ENCODE measurements at regions not wholly inside any gene's neighbourhood (a gene's known extent, or its start where the extent isn't known, plus 50 kb on each side); places are given as distances from the start of the nearest gene placed in this dataset.

GRCh38 chr10:1882180-1882579 lies 144.9 kb upstream of the ADARB2 start:
- no peak for DNase-seq
- Mint-ChIP-seq H3K9me3 (peaks cover 1 to 11% (median 3%) of the 10 kb centered on the region in 7 donors), H3K4me3 (no peak overlapping the region), H3K27me3 (no peaks in the 10 kb centered on the region), H3K36me3 (no peaks in the 10 kb centered on the region), H3K27ac (no peak overlapping the region), H3K4me1 (no peaks in the 10 kb centered on the region)
- Histone ChIP-seq H3K4me3 (ENCODE audit: low read depth, low read length) (no peak overlapping the region), H3K27ac (ENCODE audit: insufficient read depth, low read length, poor library complexity, severe bottlenecking) (no peak overlapping the region), H3K9me3 (ENCODE audit: control insufficient read depth in 2 of 2, low read length in 2 of 2) (no peaks in the 10 kb centered on the region), H3K36me3 (ENCODE audit: control insufficient read depth, insufficient read depth, low read length) (no peaks in the 10 kb centered on the region), H3K27me3 (ENCODE audit: control insufficient read depth, insufficient read depth, low read length) (no peaks in the 10 kb centered on the region), H3K4me1 (ENCODE audit: control insufficient read depth, insufficient read depth, low read length, poor library complexity, severe bottlenecking) (no peaks in the 10 kb centered on the region)
- no peak for ATAC-seq (ENCODE audit: low read depth in 2 of 2)

- Mint-ChIP-seq H3K4me1 (no peaks in the 10 kb centered on the region), H3K4me3 (no peak overlapping the region), H3K9me3 (peaks cover 0 to 7% (median 3%) of the 10 kb centered on the region in 7 donors), H3K36me3 (no peaks in the 10 kb centered on the region), H3K27ac (no peak overlapping the region), H3K27me3 (no peaks in the 10 kb centered on the region)
- Histone ChIP-seq H3K36me3 (ENCODE audit: control insufficient read depth, insufficient read depth, low read length) (no peaks in the 10 kb centered on the region), H3K9me3 (ENCODE audit: control insufficient read depth in 2 of 2, low read length in 2 of 2) (no peaks in the 10 kb centered on the region), H3K27ac (ENCODE audit: insufficient read depth, low read length, poor library complexity, severe bottlenecking) (no peak overlapping the region), H3K4me3 (ENCODE audit: low read depth, low read length) (no peak overlapping the region), H3K4me1 (ENCODE audit: control insufficient read depth, insufficient read depth, low read length, poor library complexity, severe bottlenecking) (no peaks in the 10 kb centered on the region), H3K27me3 (ENCODE audit: control insufficient read depth, insufficient read depth, low read length) (no peaks in the 10 kb centered on the region)
- ATAC-seq (ENCODE audit: low read depth in 2 of 2): no peak
- DNase-seq: no peak
These were observed 144.3 kb upstream of the ADARB2 start for GRCh38 chr10:1881636-1882035.

- Mint-ChIP-seq H3K27me3 (no peaks in the 10 kb centered on the region), H3K36me3 (no peaks in the 10 kb centered on the region), H3K4me3 (no peak overlapping the region), H3K9me3 (peaks cover 0 to 6% (median 1%) of the 10 kb centered on the region in 7 donors), H3K27ac (no peak overlapping the region), H3K4me1 (no peaks in the 10 kb centered on the region)
- no peak overlapping the region for H3K4me3 ChIP-seq (ENCODE audit: low read depth, low read length)
- no peaks in the 10 kb centered on the region for H3K9me3 ChIP-seq (ENCODE audit: control insufficient read depth in 2 of 2, low read length in 2 of 2)
- no peak overlapping the region for H3K27ac ChIP-seq (ENCODE audit: insufficient read depth, low read length, poor library complexity, severe bottlenecking)
- no peak for ATAC-seq (ENCODE audit: low read depth in 2 of 2)
- no peak for DNase-seq
- H3K4me1 ChIP-seq (ENCODE audit: control insufficient read depth, insufficient read depth, low read length, poor library complexity, severe bottlenecking): no peaks in the 10 kb centered on the region
- no peaks in the 10 kb centered on the region for H3K27me3 ChIP-seq (ENCODE audit: control insufficient read depth, insufficient read depth, low read length)
- H3K36me3 ChIP-seq (ENCODE audit: control insufficient read depth, insufficient read depth, low read length): no peaks in the 10 kb centered on the region
These were observed 137.2 kb upstream of the ADARB2 start for GRCh38 chr10:1874533-1874932.

GRCh38 chr10:1873661-1874315 lies 136.5 kb upstream of the ADARB2 start:
- Histone ChIP-seq H3K4me3 (ENCODE audit: low read depth, low read length) (no peak overlapping the region), H3K9me3 (ENCODE audit: control insufficient read depth in 2 of 2, low read length in 2 of 2) (no peaks in the 10 kb centered on the region), H3K4me1 (ENCODE audit: control insufficient read depth, insufficient read depth, low read length, poor library complexity, severe bottlenecking) (no peaks in the 10 kb centered on the region), H3K36me3 (ENCODE audit: control insufficient read depth, insufficient read depth, low read length) (no peaks in the 10 kb centered on the region), H3K27me3 (ENCODE audit: control insufficient read depth, insufficient read depth, low read length) (no peaks in the 10 kb centered on the region), H3K27ac (ENCODE audit: insufficient read depth, low read length, poor library complexity, severe bottlenecking) (no peak overlapping the region)
- Mint-ChIP-seq H3K27ac (peak overlapping the region in 1 of 3 donors; percentile 34), H3K27me3 (no peaks in the 10 kb centered on the region), H3K36me3 (no peaks in the 10 kb centered on the region), H3K4me1 (no peaks in the 10 kb centered on the region), H3K4me3 (no peak overlapping the region), H3K9me3 (peaks cover 0 to 6% (median 1%) of the 10 kb centered on the region in 7 donors)
- no peak for DNase-seq
- no peak for ATAC-seq (ENCODE audit: low read depth in 2 of 2)

GRCh38 chr10:1872151-1872726 lies 134.9 kb upstream of the ADARB2 start:
- no peaks in the 10 kb centered on the region for H3K27me3 Mint-ChIP-seq
- H3K27ac ChIP-seq (ENCODE audit: insufficient read depth, low read length, poor library complexity, severe bottlenecking): no peak overlapping the region
- no peak overlapping the region for H3K4me3 Mint-ChIP-seq
- H3K4me1 ChIP-seq (ENCODE audit: control insufficient read depth, insufficient read depth, low read length, poor library complexity, severe bottlenecking): no peaks in the 10 kb centered on the region
- no peaks in the 10 kb centered on the region for H3K4me1 Mint-ChIP-seq
- no peak overlapping the region for H3K4me3 ChIP-seq (ENCODE audit: low read depth, low read length)
- H3K27ac Mint-ChIP-seq: peak overlapping the region in 2 of 3 donors; percentile 34 to 93
- no peaks in the 10 kb centered on the region for H3K27me3 ChIP-seq (ENCODE audit: control insufficient read depth, insufficient read depth, low read length)
- H3K9me3 Mint-ChIP-seq: peaks cover 0 to 6% (median 1%) of the 10 kb centered on the region in 7 donors
- H3K9me3 ChIP-seq (ENCODE audit: control insufficient read depth in 2 of 2, low read length in 2 of 2): no peaks in the 10 kb centered on the region
- no peaks in the 10 kb centered on the region for H3K36me3 ChIP-seq (ENCODE audit: control insufficient read depth, insufficient read depth, low read length)
- no peaks in the 10 kb centered on the region for H3K36me3 Mint-ChIP-seq
- DNase-seq (no peak), ATAC-seq (ENCODE audit: low read depth in 2 of 2) (no peak)

GRCh38 chr10:1870491-1870890 lies 133.2 kb upstream of the ADARB2 start:
- Histone ChIP-seq H3K9me3 (ENCODE audit: control insufficient read depth in 2 of 2, low read length in 2 of 2) (no peaks in the 10 kb centered on the region), H3K4me3 (ENCODE audit: low read depth, low read length) (no peak overlapping the region), H3K27ac (ENCODE audit: insufficient read depth, low read length, poor library complexity, severe bottlenecking) (no peak overlapping the region), H3K27me3 (ENCODE audit: control insufficient read depth, insufficient read depth, low read length) (no peaks in the 10 kb centered on the region), H3K4me1 (ENCODE audit: control insufficient read depth, insufficient read depth, low read length, poor library complexity, severe bottlenecking) (no peaks in the 10 kb centered on the region), H3K36me3 (ENCODE audit: control insufficient read depth, insufficient read depth, low read length) (no peaks in the 10 kb centered on the region)
- Mint-ChIP-seq H3K4me1 (no peaks in the 10 kb centered on the region), H3K4me3 (no peak overlapping the region), H3K27ac (no peak overlapping the region), H3K27me3 (no peaks in the 10 kb centered on the region), H3K36me3 (no peaks in the 10 kb centered on the region), H3K9me3 (peaks cover 0 to 6% (median under 1%) of the 10 kb centered on the region in 7 donors)
- DNase-seq (no peak), ATAC-seq (ENCODE audit: low read depth in 2 of 2) (no peak)

- Histone ChIP-seq H3K9me3 (ENCODE audit: control insufficient read depth in 2 of 2, low read length in 2 of 2) (no peaks in the 10 kb centered on the region), H3K36me3 (ENCODE audit: control insufficient read depth, insufficient read depth, low read length) (no peaks in the 10 kb centered on the region), H3K4me1 (ENCODE audit: control insufficient read depth, insufficient read depth, low read length, poor library complexity, severe bottlenecking) (no peaks in the 10 kb centered on the region), H3K27me3 (ENCODE audit: control insufficient read depth, insufficient read depth, low read length) (no peaks in the 10 kb centered on the region), H3K4me3 (ENCODE audit: low read depth, low read length) (no peak overlapping the region), H3K27ac (ENCODE audit: insufficient read depth, low read length, poor library complexity, severe bottlenecking) (no peak overlapping the region)
- Mint-ChIP-seq H3K4me3 (no peak overlapping the region), H3K4me1 (no peaks in the 10 kb centered on the region), H3K27ac (no peak overlapping the region), H3K9me3 (peaks cover 0 to 6% (median 4%) of the 10 kb centered on the region in 7 donors), H3K36me3 (no peaks in the 10 kb centered on the region), H3K27me3 (no peaks in the 10 kb centered on the region)
- DNase-seq (no peak), ATAC-seq (ENCODE audit: low read depth in 2 of 2) (no peak)
These were observed 132.5 kb upstream of the ADARB2 start for GRCh38 chr10:1869861-1870260.

GRCh38 chr10:1860351-1860750 lies 123.0 kb upstream of the ADARB2 start:
- no peaks in the 10 kb centered on the region for H3K36me3 Mint-ChIP-seq
- H3K4me3 Mint-ChIP-seq: no peak overlapping the region
- ATAC-seq (ENCODE audit: low read depth in 2 of 2): no peak
- H3K9me3 Mint-ChIP-seq: peaks cover 0 to 9% (median 2%) of the 10 kb centered on the region in 7 donors
- Histone ChIP-seq H3K9me3 (ENCODE audit: control insufficient read depth in 2 of 2, low read length in 2 of 2) (no peaks in the 10 kb centered on the region), H3K4me1 (ENCODE audit: control insufficient read depth, insufficient read depth, low read length, poor library complexity, severe bottlenecking) (no peaks in the 10 kb centered on the region), H3K27me3 (ENCODE audit: control insufficient read depth, insufficient read depth, low read length) (no peaks in the 10 kb centered on the region), H3K36me3 (ENCODE audit: control insufficient read depth, insufficient read depth, low read length) (no peaks in the 10 kb centered on the region), H3K27ac (ENCODE audit: insufficient read depth, low read length, poor library complexity, severe bottlenecking) (no peak overlapping the region), H3K4me3 (ENCODE audit: low read depth, low read length) (no peak overlapping the region)
- H3K27ac Mint-ChIP-seq: no peak overlapping the region
- DNase-seq: no peak
- H3K4me1 Mint-ChIP-seq: no peaks in the 10 kb centered on the region
- peaks cover 6% of the 10 kb centered on the region for H3K27me3 Mint-ChIP-seq
